Esophagus (tissue), 2 donors: ENCODE measurements at regions not wholly inside any gene's neighbourhood (a gene's known extent, or its start where the extent isn't known, plus 50 kb on each side); places are given as distances from the start of the nearest gene placed in this dataset.

Experiments used
- H3K27ac ChIP-seq, 2 donors: one replicate each; pipeline ENCODE4 v1.5.1; 2013; ENCODE audit warnings: low read depth in 2 of 2, mild to moderate bottlenecking in 2 of 2, inconsistent platforms in 1 of 2, low read length in 1 of 2, moderate library complexity in 1 of 2
- H3K27me3 ChIP-seq, 2 donors: one replicate each; pipeline ENCODE4 v1.6.1; 2013; ENCODE audit warnings: low read length in 2 of 2, control low read depth in 1 of 2, mild to moderate bottlenecking in 1 of 2; ENCODE audit not compliant: insufficient read depth in 2 of 2, control insufficient read depth in 1 of 2
- H3K36me3 ChIP-seq, 2 donors: one replicate each; pipeline ENCODE4 v1.6.1; 2013; ENCODE audit warnings: low read length in 1 of 2; ENCODE audit not compliant: control insufficient read depth in 2 of 2, insufficient read depth in 2 of 2
- H3K4me1 ChIP-seq, 2 donors: one replicate each; pipeline ENCODE4 v1.6.1; 2013; ENCODE audit warnings: low read length in 1 of 2; ENCODE audit not compliant: control insufficient read depth in 2 of 2, insufficient read depth in 2 of 2
- H3K4me3 ChIP-seq, 2 donors: one replicate each; pipeline ENCODE4 v1.5.1; 2013; ENCODE audit warnings: low read length in 2 of 2, mild to moderate bottlenecking in 2 of 2, low read depth in 1 of 2, moderate library complexity in 1 of 2
- H3K9me3 ChIP-seq, 2 donors: one replicate each; pipeline ENCODE4 v1.6.1; 2013; ENCODE audit warnings: mild to moderate bottlenecking in 2 of 2, low read depth in 1 of 2, low read length in 1 of 2, moderate library complexity in 1 of 2; ENCODE audit not compliant: control insufficient read depth in 2 of 2, insufficient read depth in 1 of 2
- WGBS, 2 donors: extraction: QIAGEN DNeasy Blood & Tissue Kit; methylation state at CpG; one replicate each; pipeline ENCODE4 v1.1.7; 2013; 5-methylcytosine and 5-hydroxymethylcytosine counted together
- donor health status: healthy with polysubstance abuse.
- donor health status: Bipolar disorder and iron deficiency.

DNA sequence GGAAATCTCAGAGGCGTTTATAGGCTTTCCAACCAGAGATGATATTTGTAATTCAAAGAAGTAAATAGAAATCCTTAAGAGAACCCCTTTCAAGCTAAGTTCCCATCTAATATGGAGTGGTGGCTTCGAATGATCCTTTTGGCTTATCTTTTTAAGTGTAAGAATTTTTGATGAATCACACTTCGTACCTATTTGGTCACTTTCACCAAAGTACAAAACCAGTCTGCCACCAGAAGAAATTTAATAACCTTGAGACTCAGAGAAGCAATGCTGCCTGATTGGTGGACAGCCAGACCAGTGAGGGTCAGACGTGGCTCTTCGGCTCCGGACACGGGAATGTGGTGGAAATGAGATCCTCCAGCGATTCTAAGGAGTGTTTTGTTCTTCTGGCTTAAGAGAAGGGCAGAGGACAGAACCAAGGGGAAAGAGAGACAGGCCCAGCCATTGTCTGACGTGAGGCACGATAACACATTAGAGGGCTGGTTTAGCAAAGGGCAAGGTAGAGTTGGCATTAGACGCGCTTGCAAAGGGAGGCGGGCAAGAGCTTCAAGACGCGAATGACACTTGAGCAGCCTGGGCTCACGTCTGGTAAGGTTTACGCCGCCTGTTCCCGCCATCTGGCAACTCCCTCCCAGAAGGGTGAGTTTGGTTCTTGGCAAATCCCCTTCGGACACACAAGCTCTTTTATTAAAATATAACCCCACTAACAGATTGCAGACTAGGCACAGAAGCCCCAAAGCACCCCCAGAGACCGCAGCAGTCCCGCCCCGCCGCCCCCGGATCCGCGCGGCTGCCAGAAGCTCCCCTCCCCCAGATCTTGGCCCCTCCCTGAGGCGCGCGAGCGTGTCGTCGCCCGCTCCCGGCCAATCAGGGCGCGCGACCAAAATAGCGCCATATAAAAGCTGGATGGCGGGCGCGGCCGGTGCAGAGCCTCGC is 50.0 kb upstream of the EZR start:
- Histone ChIP-seq H3K27ac (peak overlapping the region; percentile 97 to 99), H3K27me3 (no peaks in the 10 kb centered on the region), H3K4me1 (peaks cover 0 to 3% of the 10 kb centered on the region in 2 donors), H3K36me3 (no peaks in the 10 kb centered on the region), H3K9me3 (no peaks in the 10 kb centered on the region), H3K4me3 (peak overlapping the region; percentile 22 to 34)
- 10 to 11% methylated on average over 36 to 45 of the region's 45 CpGs for WGBS, 2 donors
